SU-DHL-6 (cell line): ENCODE measurements at regions not wholly inside any gene's neighbourhood (a gene's known extent, or its start where the extent isn't known, plus 50 kb on each side); places are given as distances from the start of the nearest gene placed in this dataset.

Experiments
- H2AFZ ChIP-seq: fragments of 200-600 bp; sonication (generic); 2 replicates; pipeline ENCODE4 v1.6.1; 2014; ENCODE audit warnings: low read depth, mild to moderate bottlenecking, moderate library complexity, mixed read lengths, antibody characterized with exemption, low read length; ENCODE audit not compliant: severe bottlenecking
- H3F3A ChIP-seq: fragments of 200-600 bp; shearing (Covaris generic); 2 replicates; pipeline ENCODE4 v1.6.0; 2016; ENCODE audit warnings: antibody characterized with exemption, mild to moderate bottlenecking; ENCODE audit not compliant: insufficient read depth
- H3K27ac ChIP-seq: fragments of 200-600 bp; sonication (generic); 2 replicates; pipeline ENCODE4 v1.5.1; 2016; ENCODE audit warnings: low read depth, mild to moderate bottlenecking, low read length, moderate library complexity, mixed read lengths
- H3K27me3 ChIP-seq: fragments of 200-600 bp; sonication (generic), shearing (Covaris generic); 2 replicates; pipeline ENCODE4 v1.6.0; 2014; ENCODE audit warnings: mild to moderate bottlenecking, low read length
- H3K36me3 ChIP-seq: fragments of 200-600 bp; sonication (generic); 2 replicates; pipeline ENCODE4 v1.6.1; 2014; ENCODE audit warnings: mild to moderate bottlenecking, low read length, mixed read lengths
- H3K4me2 ChIP-seq: fragments of 300-600, 200-600 bp; shearing (Covaris generic), sonication (generic); 2 replicates; pipeline ENCODE4 v1.6.0; 2014; ENCODE audit warnings: low read length, low read depth, mild to moderate bottlenecking; ENCODE audit not compliant: poor library complexity, severe bottlenecking
- H3K4me3 ChIP-seq: fragments of 200-600 bp; sonication (generic); 2 replicates; pipeline ENCODE4 v1.5.1; 2014; ENCODE audit warnings: antibody characterized with exemption, low read length, mild to moderate bottlenecking, mixed read lengths; ENCODE audit not compliant: insufficient read depth, poor library complexity, severe bottlenecking
- H3K79me2 ChIP-seq: fragments of 200-600 bp; sonication (generic); 2 replicates; pipeline ENCODE4 v1.6.1; 2014; ENCODE audit warnings: mild to moderate bottlenecking, low read length, moderate library complexity; ENCODE audit not compliant: insufficient read depth
- H3K9ac ChIP-seq: fragments of 200-600 bp; sonication (generic); 2 replicates; pipeline ENCODE4 v1.7.0; 2014; ENCODE audit warnings: mild to moderate bottlenecking, low read length
- H3K9me2 ChIP-seq: fragments of 200-600 bp; sonication (generic); replicated peaks from 2 replicates; pipeline ENCODE4 v1.6.1; 2014; ENCODE audit warnings: low read length; ENCODE audit not compliant: insufficient read depth
- H3K9me3 ChIP-seq: fragments of 200-600 bp; sonication (generic); 2 replicates; pipeline ENCODE4 v1.6.1; 2014; ENCODE audit warnings: low read length, mixed read lengths; ENCODE audit not compliant: insufficient read depth
- H4K20me1 ChIP-seq: fragments of 200-600 bp; sonication (generic); 2 replicates; pipeline ENCODE4 v1.6.1; 2014; ENCODE audit warnings: low read depth, mild to moderate bottlenecking, antibody characterized with exemption, low read length, moderate library complexity, mixed read lengths
- EZH2phosphoT487 ChIP-seq: fragments of 200-600 bp; sonication (generic), shearing (Covaris generic); conservative IDR thresholded peaks from 2 replicates; pipeline ENCODE4 v1.6.1; 2018; ENCODE audit warnings: mild to moderate bottlenecking, antibody characterized with exemption, low read length, moderate library complexity, mixed read lengths
- TF ChIP-seq, protein P1 (sequence below): fragments of 200-600 bp; sonication (generic); IDR thresholded peaks from one replicate; pipeline ENCODE4 v1.5.1; 2017; ENCODE audit warnings: antibody characterized with exemption, mild to moderate bottlenecking, low read length, moderate library complexity; ENCODE audit not compliant: insufficient read depth, poor library complexity, severe bottlenecking

DNA sequence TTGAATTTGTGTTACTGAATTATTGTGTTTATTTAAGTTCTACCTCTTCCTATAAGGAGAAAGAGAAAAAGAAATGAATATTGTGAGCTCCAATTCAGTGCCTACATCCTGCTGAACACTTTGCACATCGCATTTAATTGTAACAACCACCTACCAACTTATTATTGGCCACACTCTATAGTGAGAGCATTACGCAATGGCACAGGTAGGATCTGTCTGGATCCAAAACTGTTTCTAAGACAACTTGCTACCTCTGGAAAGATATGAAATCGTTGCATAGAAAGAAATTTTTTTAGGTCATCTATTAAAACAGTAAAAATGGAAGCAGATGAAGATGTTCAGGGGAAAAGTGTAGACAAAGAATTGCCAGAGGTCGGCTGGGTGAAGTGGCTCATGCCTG, 227.2 kb upstream of the SNX2 start:
- no peak overlapping the region for H3K27ac ChIP-seq
- no peaks in the 10 kb centered on the region for H3F3A ChIP-seq
- H3K9me3 ChIP-seq: no peaks in the 10 kb centered on the region
- H3K4me2 ChIP-seq: no peak overlapping the region
- H2AFZ ChIP-seq: no peak overlapping the region
- H3K9me2 ChIP-seq: no peaks in the 10 kb centered on the region
- no peak overlapping the region for H3K4me3 ChIP-seq
- H3K9ac ChIP-seq: no peak overlapping the region
- H4K20me1 ChIP-seq: no peaks in the 10 kb centered on the region
- H3K36me3 ChIP-seq: no peaks in the 10 kb centered on the region
- no peaks in the 10 kb centered on the region for H3K27me3 ChIP-seq
- no peaks in the 10 kb centered on the region for H3K79me2 ChIP-seq
- TF ChIP-seq, protein P1, sequence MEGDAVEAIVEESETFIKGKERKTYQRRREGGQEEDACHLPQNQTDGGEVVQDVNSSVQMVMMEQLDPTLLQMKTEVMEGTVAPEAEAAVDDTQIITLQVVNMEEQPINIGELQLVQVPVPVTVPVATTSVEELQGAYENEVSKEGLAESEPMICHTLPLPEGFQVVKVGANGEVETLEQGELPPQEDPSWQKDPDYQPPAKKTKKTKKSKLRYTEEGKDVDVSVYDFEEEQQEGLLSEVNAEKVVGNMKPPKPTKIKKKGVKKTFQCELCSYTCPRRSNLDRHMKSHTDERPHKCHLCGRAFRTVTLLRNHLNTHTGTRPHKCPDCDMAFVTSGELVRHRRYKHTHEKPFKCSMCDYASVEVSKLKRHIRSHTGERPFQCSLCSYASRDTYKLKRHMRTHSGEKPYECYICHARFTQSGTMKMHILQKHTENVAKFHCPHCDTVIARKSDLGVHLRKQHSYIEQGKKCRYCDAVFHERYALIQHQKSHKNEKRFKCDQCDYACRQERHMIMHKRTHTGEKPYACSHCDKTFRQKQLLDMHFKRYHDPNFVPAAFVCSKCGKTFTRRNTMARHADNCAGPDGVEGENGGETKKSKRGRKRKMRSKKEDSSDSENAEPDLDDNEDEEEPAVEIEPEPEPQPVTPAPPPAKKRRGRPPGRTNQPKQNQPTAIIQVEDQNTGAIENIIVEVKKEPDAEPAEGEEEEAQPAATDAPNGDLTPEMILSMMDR: no peak
- no peak for TF ChIP-seq EZH2phosphoT487

DNA sequence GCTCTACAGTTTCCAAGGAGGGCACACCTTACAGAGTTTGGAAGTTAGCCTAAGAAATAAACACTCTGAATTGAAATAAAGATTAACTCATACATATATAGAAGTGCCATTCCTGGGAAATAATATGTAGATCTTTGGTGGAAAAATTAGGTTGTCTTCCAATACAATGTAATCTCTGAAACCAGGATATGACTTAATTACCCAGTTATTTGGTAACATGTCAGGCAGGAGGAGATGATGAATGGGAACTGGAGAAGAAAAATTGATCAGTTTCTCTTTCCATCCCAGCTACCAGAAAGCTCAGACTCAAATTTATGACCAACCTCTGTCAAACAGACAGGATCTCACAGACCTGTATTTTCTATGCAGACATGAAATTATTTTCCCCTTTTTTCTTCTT, 215.2 kb upstream of the SNX2 start:
- Histone ChIP-seq H3F3A (no peaks in the 10 kb centered on the region), H3K9ac (no peak overlapping the region), H4K20me1 (no peaks in the 10 kb centered on the region), H2AFZ (no peak overlapping the region), H3K4me2 (no peak overlapping the region), H3K9me2 (no peaks in the 10 kb centered on the region), H3K79me2 (no peaks in the 10 kb centered on the region), H3K27ac (no peak overlapping the region), H3K9me3 (no peaks in the 10 kb centered on the region), H3K27me3 (no peaks in the 10 kb centered on the region), H3K4me3 (no peak overlapping the region), H3K36me3 (no peaks in the 10 kb centered on the region)
- no peak for TF ChIP-seq EZH2phosphoT487
- TF ChIP-seq, protein P1: no peak

DNA sequence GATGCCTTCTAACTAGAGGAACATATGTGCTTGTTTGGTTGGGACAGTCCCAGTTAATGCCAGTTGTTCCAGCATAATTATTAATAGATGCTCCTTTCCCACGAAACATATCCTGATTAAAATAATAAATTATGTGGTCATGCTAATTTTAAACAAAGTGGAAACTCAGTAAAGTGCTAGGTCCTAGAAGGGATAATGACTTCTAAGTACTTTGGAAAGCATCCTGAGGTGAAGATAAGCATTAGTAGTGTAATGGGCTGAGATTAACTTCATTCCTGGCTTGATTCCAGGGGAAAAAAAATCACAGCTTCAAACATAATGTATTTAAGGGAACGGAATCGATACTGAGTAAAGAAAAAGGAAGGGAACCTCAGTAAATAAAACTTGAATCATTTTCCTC, 213.7 kb upstream of the SNX2 start:
- Histone ChIP-seq H3K9me3 (no peaks in the 10 kb centered on the region), H3K27ac (no peak overlapping the region), H3F3A (no peaks in the 10 kb centered on the region), H3K4me3 (no peak overlapping the region), H3K9me2 (no peaks in the 10 kb centered on the region), H3K79me2 (no peaks in the 10 kb centered on the region), H3K4me2 (no peak overlapping the region), H3K36me3 (no peaks in the 10 kb centered on the region), H3K27me3 (no peaks in the 10 kb centered on the region), H2AFZ (no peak overlapping the region), H3K9ac (no peak overlapping the region), H4K20me1 (no peaks in the 10 kb centered on the region)
- TF ChIP-seq, protein P1: no peak

DNA sequence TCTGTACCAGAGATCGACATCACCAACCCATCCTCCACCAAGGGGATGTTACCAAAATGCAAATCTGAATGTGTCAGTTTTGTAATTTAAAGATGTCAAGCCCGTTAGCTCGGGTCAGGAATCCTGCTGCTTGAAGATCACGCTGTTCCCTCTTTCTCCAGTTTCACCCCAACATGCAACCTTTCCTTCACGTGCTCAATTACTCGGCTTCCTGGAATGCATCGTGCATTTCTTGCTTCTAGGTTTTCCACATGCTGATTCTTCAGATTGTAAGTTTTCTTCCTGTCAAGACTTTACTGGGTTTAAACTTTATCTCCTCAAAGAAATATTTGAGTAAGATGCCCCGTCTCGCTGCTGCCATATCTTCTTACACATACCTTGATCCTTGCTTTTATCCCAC, 209.5 kb upstream of the SNX2 start:
- Histone ChIP-seq H3K9me3 (no peaks in the 10 kb centered on the region), H3K36me3 (no peaks in the 10 kb centered on the region), H3K9ac (no peak overlapping the region), H3K79me2 (no peaks in the 10 kb centered on the region), H2AFZ (no peak overlapping the region), H3K4me2 (no peak overlapping the region), H3K27me3 (no peaks in the 10 kb centered on the region), H3K4me3 (no peak overlapping the region), H3K27ac (no peak overlapping the region), H3K9me2 (no peaks in the 10 kb centered on the region), H3F3A (no peaks in the 10 kb centered on the region), H4K20me1 (no peaks in the 10 kb centered on the region)
- TF ChIP-seq, protein P1: no peak
- no peak for TF ChIP-seq EZH2phosphoT487
